Stimulated activated CD8-positive, alpha-beta memory T cell treated with anti-CD3 and anti-CD28 coated beads, Interleukin-12 subunit alpha, Interleukin-12 subunit beta, amount 100 ng/mL, for 1 hour (primary cell): ENCODE measurements at regions not wholly inside any gene's neighbourhood (a gene's known extent, or its start where the extent isn't known, plus 50 kb on each side); places are given as distances from the start of the nearest gene placed in this dataset.
"Not testable (repeated sequence)": the region's sequence is repeated elsewhere in the genome, so short reads cannot be mapped to it uniquely, and the experiment has no call there.

Experiments used
- DNase-seq: peaks from one replicate; pipeline ENCODE4 v3.0.0-alpha.2; 2020; ENCODE audit warnings: low read depth

- no peak for DNase-seq
Measured at GRCh38 chr5:124901081-124901480, 154.6 kb upstream of the ZNF608 start.

DNA sequence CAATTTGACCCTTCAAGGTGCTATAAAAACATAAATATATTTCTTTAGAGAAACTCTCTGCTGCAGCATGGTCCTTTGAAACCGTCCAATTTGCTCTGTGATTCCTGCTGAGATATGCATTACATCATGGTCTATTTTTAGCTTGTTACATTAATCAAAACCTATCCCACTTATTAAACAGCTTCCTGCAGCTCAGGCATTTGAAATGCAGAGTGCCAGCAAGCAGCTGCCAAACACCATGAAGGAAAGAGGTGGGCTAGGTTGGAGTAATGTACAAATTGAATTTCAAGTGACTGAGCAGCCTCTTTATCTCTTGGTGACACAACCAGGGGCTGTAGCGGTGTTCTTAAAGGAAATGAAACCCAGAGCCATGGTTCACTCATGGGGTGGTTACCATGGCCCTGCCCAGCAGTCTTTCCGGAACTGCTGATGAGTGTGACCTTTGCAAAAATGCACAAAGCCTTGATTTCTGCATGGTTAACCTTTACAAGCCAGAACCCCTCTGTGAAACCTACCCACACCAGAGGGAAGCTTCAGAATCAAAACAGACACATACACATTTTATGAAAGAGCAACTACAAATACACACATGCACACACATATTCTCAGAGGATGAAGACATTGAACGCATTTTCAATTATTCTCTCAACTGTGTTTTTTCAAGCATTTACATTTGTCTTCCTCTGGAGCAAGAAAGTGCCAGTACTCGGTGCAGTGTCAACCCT, 155.8 kb upstream of the ZNF608 start:
- no peak for DNase-seq

- DNase-seq: no peak
Measured at GRCh38 chr5:124905256-124906130, 159.1 kb upstream of the ZNF608 start.

- DNase-seq: no peak
Measured at GRCh38 chr5:124906339-124907097, 160.1 kb upstream of the ZNF608 start.

DNA sequence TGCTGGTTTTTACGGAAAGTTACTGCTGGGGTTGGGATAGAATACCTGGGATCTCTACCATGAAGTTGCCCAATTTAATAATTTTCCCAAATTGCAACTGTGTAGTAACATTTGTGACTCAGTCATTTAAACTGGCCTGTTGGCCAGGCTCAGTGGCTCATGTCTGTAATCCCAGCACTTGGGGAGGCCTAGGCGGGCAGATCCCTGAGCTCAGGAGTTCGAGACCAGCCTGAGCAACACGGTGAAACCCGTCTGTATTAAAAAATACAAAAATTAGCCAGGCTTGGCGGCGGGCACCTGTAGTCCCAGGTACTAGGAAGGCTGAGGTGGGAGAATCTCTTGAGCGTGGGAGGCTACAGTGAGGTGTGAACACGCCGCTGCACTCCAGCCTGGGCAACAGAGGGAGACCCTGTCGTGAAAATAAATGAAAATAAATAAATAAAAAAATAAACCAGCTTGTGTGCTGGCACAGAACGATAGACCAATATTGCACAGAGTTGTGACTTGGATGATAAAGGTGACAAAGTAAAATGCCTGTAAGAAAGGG, 160.7 kb upstream of the ZNF608 start:
- no peak for DNase-seq

DNA sequence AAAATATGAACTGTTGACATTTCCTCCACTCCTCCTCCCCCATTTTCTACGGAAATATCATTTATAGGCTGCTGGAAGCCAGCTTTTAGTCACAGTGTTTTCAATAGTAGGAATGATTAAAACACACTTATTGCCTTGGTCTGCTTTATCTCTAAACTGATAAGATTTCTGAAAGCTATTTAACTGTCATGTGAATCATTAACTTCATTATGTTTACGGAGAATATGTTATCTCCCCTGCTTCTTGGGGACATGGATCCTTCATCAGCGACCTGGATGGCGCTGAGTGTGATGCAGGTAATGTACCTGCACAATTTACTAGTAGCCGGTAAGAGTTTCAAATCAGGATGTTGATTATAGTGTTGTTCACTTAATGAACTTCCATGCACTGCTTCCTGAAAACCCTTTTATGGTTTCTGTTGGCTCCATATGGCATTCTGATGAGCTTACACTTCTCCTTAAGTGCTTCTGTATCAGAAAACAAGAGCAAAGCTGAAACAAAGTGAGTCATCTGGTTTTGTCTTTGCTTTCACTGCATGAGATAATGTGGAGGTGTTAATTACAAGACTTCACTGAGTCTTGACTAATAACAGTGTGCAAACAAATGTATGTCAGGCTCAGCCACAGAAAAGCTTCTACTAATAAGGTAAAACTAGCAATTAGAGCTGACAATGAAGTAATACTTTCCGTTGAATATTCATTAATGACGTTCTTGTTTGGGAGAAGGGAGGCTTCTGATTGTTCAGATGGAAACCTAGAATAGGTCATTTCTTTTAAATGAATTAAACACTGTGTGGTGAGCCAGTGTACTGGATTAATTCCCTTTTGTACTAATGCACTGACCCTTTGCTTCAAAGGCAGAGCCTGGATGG, 162.4 kb upstream of the ZNF608 start:
- DNase-seq: no peak

GRCh38 chr5:124909734-124910133, 163.3 kb upstream of the ZNF608 start:
- DNase-seq: no peak

DNA sequence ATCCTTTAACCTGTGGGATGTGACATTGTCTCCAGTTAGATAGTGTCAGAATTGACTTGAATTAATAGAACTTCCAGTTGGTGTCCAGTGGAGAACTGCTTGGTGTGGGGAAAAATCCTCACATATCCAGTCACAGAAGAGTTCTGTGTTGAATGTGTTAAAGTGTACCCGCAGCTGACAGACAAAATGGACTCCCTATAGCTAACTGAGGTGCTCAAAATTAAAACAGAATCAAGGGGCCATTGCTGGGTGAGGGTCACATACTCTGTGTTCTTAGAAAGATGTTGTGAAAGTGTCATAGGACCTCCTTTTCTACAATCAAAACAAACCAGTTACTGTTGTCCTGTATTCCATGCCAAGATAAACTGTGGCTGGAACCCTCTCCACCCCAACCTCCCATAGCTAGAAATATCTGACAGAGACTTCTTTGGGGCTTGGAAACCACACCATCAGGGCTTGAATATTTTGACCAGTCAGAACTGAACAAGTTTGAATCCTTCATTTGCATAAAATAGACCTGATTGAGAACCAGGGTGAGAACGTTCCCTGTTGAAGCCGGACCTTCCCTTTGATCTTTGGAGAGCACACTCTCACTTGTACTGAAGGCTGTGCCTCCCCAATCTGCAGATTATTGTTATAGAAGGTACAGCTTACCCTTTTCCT, 164.0 kb upstream of the ZNF608 start:
- DNase-seq: no peak

- no peak for DNase-seq
Measured at GRCh38 chr5:124912638-124913328, 166.3 kb upstream of the ZNF608 start.

DNA sequence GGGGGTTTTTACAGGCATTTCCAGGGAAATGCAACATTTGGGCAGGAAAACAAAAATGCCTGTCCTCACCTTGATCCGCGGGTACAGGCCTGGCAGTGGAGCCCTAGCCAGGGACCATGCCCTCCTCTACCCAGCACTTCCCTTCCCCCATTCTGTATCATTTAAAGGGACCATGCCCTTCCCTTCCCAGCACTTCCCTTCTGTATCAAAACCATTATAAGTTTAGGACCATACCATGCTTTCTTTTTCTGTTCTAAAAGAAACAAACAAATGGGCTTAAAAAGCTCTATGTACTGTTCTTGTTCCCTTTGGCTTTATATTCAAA, 166.9 kb upstream of the ZNF608 start:
- DNase-seq: no peak

GRCh38 chr5:124916313-124916712, 169.9 kb upstream of the ZNF608 start:
- not testable (repeated sequence) for DNase-seq

DNA sequence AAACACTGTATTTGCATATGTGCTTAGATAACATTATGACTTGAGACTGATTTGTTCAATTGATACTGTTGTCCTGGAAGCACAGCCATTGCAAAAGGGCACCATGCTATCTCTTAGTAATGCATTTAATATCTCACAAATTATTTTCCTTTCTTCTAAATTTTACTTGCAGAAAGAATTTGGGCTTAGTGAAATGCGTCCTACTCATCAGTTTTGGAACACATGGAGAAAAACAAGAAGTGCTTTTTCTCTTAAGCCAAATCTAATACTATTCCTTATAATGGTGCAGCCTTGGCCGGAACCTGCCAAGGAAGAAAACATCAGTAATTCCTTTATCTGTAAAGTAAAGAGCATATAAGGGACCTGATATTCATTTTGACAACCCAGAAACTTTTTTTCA, 172.2 kb upstream of the ZNF608 start:
- no peak for DNase-seq

GRCh38 chr5:124919076-124919475, 172.6 kb upstream of the ZNF608 start:
- no peak for DNase-seq

- DNase-seq: no peak
Measured at GRCh38 chr5:124919747-124920525, 173.5 kb upstream of the ZNF608 start.

DNA sequence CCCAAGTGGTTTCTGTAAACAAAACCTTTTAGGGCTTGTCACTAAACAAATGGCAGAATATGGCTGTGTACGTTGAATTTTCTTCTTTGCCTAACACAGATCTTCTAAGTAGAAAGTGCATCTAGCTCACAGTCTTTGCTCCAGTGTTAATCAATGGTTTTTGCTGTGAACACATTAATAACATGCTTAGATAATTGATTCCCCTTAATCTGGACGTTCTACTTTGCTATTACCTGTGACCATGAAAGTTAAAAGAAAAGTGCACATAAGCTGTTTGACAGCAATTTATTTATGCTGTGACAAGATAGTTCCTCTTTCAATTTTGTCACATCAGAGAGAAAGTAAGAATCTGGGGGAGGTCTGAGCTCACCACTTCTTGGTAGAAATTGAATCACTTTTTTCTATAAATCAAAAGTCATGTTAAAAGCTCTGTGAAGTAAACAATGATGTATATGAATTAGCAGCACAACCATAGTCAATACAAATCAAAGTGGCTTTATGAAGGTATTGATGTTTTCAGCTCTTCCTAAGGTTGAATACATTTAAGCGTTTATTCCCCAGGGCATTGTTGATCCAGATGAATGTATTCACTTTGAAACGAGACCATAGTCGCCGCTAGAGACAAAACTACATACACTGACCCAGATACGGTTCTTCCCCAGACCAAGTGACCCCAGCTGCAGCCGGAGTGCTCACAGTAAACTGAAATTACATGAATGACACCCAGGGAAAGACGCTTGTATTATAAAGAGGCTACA, 174.6 kb upstream of the ZNF608 start:
- DNase-seq: no peak

DNA sequence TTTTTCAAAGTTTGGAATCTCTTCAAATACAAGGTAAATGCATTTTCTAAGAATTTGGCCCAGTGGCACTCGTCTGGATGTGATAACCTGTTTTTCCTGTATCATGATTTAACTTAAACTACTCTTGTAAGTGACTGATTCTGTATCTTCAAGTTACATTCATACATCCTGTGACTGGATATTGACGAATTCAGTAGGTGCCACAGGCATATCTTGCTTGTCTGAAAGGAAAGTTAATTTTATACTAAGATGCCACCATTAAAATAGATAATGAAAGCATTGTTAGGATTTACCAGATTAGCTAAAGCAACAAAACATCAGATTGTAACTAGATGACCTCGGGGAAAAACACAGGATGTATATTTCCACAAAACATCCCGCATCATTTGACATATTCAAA, 175.3 kb upstream of the ZNF608 start:
- DNase-seq: no peak

GRCh38 chr5:124922255-124922975, 176.0 kb upstream of the ZNF608 start:
- no peak for DNase-seq

DNA sequence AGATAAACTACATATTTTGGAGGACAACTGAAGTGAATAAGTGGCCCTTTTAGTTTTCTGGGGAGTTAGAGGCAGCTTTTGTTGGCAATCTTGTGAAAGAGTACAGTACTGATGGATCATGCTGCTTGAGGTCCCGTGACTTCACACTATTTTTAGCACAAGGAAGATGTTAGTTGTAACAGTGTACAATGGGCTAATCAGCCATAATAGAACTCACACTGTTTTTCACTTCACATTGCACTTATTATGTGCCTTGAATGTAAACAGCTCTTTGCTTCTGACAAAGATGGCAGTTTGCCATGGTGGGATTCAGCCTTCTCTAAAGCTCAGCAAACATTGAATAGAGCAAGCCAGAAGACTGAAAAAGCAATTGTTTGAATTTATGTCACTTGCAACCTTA, 176.7 kb upstream of the ZNF608 start:
- no peak for DNase-seq
